HL-60 (cell line): ENCODE measurements at regions not wholly inside any gene's neighbourhood (a gene's known extent, or its start where the extent isn't known, plus 50 kb on each side); places are given as distances from the start of the nearest gene placed in this dataset.

Experiments
- POLR2AphosphoS5 ChIP-seq: IDR thresholded peaks from 2 replicates; pipeline ENCODE4 v1.6.1; 2012; ENCODE audit warnings: low read depth
- SPI1 ChIP-seq: IDR thresholded peaks from 2 replicates; pipeline ENCODE4 v1.6.1; 2012; ENCODE audit warnings: low read depth, mild to moderate bottlenecking, borderline replicate concordance
- TF ChIP-seq, protein P1 (sequence below): IDR thresholded peaks from one replicate; pipeline ENCODE4 v1.5.1; 2011; ENCODE audit warnings: low read length, control low read depth, inconsistent platforms; ENCODE audit not compliant: insufficient read depth
- TF ChIP-seq, protein P2 (sequence below): IDR thresholded peaks from 2 replicates; pipeline ENCODE4 v1.6.1; 2012; ENCODE audit warnings: low read depth; ENCODE audit not compliant: insufficient replicate concordance

DNA sequence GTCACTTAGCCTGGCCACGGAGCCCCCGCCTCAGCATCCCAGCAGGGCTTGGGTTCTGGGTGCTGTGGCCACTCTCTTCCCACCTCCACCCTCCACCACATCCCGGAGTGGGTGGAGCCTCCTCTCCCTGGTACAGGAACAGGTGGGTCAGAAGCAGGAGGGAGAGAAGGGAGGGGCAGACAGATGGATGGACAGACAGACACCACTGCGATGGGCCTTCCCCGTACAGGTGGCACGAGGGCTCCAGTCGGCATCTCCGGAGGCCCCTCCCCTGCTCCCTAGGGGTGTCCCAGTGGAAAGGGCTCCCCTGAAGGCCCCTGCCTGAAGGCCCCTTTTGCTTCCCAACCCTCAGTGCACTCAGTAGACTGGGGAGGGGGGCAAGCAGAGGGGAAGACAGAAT, 96.9 kb upstream of the TARDBP start:
- TF ChIP-seq, protein P1, sequence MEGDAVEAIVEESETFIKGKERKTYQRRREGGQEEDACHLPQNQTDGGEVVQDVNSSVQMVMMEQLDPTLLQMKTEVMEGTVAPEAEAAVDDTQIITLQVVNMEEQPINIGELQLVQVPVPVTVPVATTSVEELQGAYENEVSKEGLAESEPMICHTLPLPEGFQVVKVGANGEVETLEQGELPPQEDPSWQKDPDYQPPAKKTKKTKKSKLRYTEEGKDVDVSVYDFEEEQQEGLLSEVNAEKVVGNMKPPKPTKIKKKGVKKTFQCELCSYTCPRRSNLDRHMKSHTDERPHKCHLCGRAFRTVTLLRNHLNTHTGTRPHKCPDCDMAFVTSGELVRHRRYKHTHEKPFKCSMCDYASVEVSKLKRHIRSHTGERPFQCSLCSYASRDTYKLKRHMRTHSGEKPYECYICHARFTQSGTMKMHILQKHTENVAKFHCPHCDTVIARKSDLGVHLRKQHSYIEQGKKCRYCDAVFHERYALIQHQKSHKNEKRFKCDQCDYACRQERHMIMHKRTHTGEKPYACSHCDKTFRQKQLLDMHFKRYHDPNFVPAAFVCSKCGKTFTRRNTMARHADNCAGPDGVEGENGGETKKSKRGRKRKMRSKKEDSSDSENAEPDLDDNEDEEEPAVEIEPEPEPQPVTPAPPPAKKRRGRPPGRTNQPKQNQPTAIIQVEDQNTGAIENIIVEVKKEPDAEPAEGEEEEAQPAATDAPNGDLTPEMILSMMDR: no peak
- no peak for TF ChIP-seq POLR2AphosphoS5
- no peak for TF ChIP-seq SPI1
- TF ChIP-seq, protein P2, sequence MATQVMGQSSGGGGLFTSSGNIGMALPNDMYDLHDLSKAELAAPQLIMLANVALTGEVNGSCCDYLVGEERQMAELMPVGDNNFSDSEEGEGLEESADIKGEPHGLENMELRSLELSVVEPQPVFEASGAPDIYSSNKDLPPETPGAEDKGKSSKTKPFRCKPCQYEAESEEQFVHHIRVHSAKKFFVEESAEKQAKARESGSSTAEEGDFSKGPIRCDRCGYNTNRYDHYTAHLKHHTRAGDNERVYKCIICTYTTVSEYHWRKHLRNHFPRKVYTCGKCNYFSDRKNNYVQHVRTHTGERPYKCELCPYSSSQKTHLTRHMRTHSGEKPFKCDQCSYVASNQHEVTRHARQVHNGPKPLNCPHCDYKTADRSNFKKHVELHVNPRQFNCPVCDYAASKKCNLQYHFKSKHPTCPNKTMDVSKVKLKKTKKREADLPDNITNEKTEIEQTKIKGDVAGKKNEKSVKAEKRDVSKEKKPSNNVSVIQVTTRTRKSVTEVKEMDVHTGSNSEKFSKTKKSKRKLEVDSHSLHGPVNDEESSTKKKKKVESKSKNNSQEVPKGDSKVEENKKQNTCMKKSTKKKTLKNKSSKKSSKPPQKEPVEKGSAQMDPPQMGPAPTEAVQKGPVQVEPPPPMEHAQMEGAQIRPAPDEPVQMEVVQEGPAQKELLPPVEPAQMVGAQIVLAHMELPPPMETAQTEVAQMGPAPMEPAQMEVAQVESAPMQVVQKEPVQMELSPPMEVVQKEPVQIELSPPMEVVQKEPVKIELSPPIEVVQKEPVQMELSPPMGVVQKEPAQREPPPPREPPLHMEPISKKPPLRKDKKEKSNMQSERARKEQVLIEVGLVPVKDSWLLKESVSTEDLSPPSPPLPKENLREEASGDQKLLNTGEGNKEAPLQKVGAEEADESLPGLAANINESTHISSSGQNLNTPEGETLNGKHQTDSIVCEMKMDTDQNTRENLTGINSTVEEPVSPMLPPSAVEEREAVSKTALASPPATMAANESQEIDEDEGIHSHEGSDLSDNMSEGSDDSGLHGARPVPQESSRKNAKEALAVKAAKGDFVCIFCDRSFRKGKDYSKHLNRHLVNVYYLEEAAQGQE: no peak
